ENCODE measurements at regions not wholly inside any gene's neighbourhood (a gene's known extent, or its start where the extent isn't known, plus 50 kb on each side); places are given as distances from the start of the nearest gene placed in this dataset.

DNA sequence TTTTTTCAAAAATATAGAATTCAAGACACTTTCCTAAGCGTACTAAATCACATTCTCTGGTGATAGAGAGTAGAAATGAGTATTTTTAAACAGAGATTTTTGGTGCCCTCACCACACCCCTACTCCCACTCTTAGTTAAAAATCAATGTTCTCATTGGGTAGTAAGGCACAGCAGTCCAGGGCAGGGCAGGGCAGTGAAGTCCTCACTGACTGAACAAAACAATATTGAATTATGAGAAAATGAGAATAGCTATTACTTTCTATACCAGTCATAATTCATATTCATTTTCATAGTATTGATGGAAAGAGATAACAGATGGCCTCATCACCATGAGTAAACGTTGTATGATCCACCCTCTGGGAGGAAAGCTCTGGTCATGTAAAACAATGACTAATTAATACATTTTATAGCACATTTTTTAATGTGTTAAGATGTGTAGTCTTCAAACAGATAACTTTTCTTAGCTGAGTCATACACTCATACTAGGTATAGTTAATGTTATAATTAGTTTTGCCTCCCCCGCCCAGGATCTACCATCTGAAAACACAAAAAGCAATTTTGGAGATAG is 686.1 kb downstream of the KCNJ3 start:
- Mint-ChIP-seq H3K9me3 (ENCODE audit: unreplicated experiment) (no peaks in the 10 kb centered on the region), H3K36me3 (ENCODE audit: unreplicated experiment) (no peaks in the 10 kb centered on the region), H3K4me1 (ENCODE audit: low read depth, unreplicated experiment) (peaks cover under 1% of the 10 kb centered on the region), H3K27ac (ENCODE audit: unreplicated experiment) (no peak overlapping the region), H3K4me3 (ENCODE audit: unreplicated experiment) (no peak overlapping the region), H3K27me3 (ENCODE audit: unreplicated experiment) (no peaks in the 10 kb centered on the region)
- no peak for DNase-seq
- no peak for TF ChIP-seq CTCF (IDR thresholded peaks at IDR 0.05; ENCODE audit: partially characterized antibody, unreplicated experiment)

DNA sequence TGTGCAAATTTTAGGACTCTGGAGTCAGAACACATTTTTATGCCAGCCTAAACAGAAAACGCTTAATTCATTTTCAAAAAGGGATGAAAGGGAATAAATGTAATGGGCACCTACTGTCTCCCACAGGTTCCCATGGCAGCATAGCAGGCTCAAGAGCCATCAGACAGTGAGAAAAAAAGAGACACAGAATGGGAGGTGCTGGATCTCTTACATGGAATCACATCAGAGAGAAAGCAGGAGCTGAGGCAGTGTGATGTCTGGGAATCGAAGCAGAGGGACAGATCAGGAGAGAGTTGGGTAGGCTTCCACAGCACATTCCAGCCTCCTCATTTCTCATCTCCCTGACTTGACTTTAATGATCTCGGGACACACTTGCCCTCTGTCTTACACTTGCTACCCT is 684.3 kb downstream of the KCNJ3 start:
- H3K27ac Mint-ChIP-seq (ENCODE audit: unreplicated experiment) = no peak overlapping the region
- no peaks in the 10 kb centered on the region for H3K9me3 Mint-ChIP-seq (ENCODE audit: unreplicated experiment)
- H3K4me1 Mint-ChIP-seq (ENCODE audit: low read depth, unreplicated experiment) = peaks cover 11% of the 10 kb centered on the region
- DNase-seq = no peak
- H3K36me3 Mint-ChIP-seq (ENCODE audit: unreplicated experiment) = no peaks in the 10 kb centered on the region
- no peaks in the 10 kb centered on the region for H3K27me3 Mint-ChIP-seq (ENCODE audit: unreplicated experiment)
- no peak for TF ChIP-seq CTCF (IDR thresholded peaks at IDR 0.05; ENCODE audit: partially characterized antibody, unreplicated experiment)
- H3K4me3 Mint-ChIP-seq (ENCODE audit: unreplicated experiment) = no peak overlapping the region

DNA sequence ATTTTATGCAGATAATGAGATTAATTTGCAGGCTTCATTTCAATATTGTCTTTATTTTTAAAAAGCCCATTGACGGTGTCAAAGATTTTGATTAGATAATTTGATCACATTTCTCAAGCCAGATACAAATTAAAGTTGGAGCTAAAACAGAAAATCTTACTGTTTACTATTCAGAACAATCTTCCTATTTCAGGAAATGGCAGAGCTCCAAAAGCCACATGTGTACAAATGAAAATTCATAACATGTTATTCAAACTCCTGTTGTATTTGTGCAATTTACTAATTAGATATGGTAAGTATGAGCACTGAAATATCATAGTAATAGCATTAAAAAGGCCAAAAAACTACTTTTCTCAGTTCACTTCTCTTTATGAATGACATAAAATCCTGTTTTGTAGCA is 682.9 kb downstream of the KCNJ3 start:
- DNase-seq = no peak
- no peak overlapping the region for H3K4me3 Mint-ChIP-seq (ENCODE audit: unreplicated experiment)
- no peaks in the 10 kb centered on the region for H3K9me3 Mint-ChIP-seq (ENCODE audit: unreplicated experiment)
- H3K27ac Mint-ChIP-seq (ENCODE audit: unreplicated experiment) = no peak overlapping the region
- no peaks in the 10 kb centered on the region for H3K27me3 Mint-ChIP-seq (ENCODE audit: unreplicated experiment)
- no peak for TF ChIP-seq CTCF (IDR thresholded peaks at IDR 0.05; ENCODE audit: partially characterized antibody, unreplicated experiment)
- no peaks in the 10 kb centered on the region for H3K36me3 Mint-ChIP-seq (ENCODE audit: unreplicated experiment)
- H3K4me1 Mint-ChIP-seq (ENCODE audit: low read depth, unreplicated experiment) = peaks cover 13% of the 10 kb centered on the region

GRCh38 chr2:155379494-155379893 is 681.0 kb downstream of the KCNJ3 start:
- no peak for TF ChIP-seq CTCF (IDR thresholded peaks at IDR 0.05; ENCODE audit: partially characterized antibody, unreplicated experiment)
- peaks cover 13% of the 10 kb centered on the region for H3K4me1 Mint-ChIP-seq (ENCODE audit: low read depth, unreplicated experiment)
- H3K9me3 Mint-ChIP-seq (ENCODE audit: unreplicated experiment) = no peaks in the 10 kb centered on the region
- no peaks in the 10 kb centered on the region for H3K27me3 Mint-ChIP-seq (ENCODE audit: unreplicated experiment)
- no peaks in the 10 kb centered on the region for H3K36me3 Mint-ChIP-seq (ENCODE audit: unreplicated experiment)
- no peak overlapping the region for H3K27ac Mint-ChIP-seq (ENCODE audit: unreplicated experiment)
- DNase-seq = no peak
- H3K4me3 Mint-ChIP-seq (ENCODE audit: unreplicated experiment) = no peak overlapping the region

DNA sequence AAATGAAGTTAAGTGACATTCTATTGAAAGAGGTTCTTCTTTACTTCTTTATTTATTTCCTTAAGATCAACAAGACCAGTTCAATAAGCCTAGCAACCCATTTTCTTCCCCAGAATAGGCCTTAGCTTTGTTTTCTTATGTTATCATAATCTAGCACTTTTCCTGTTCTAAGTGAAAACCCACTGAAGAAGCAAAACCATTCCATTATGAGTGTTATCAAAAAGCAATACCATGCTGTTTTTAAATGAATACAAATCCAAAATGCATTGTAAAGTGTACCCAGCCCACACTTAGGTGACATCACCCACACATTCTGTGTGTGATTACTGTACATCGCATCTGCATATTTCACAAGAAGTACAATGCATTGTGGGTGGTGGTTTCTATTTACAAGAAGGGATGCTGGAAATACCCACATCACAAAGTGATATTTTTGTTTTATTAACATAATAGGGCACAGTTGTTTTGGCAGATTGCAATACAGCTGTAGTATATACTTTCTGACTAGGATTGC is 679.5 kb downstream of the KCNJ3 start:
- H3K27ac Mint-ChIP-seq (ENCODE audit: unreplicated experiment) = peak overlapping the region; percentile 45
- H3K9me3 Mint-ChIP-seq (ENCODE audit: unreplicated experiment) = no peaks in the 10 kb centered on the region
- no peak overlapping the region for H3K4me3 Mint-ChIP-seq (ENCODE audit: unreplicated experiment)
- no peak for DNase-seq
- no peaks in the 10 kb centered on the region for H3K27me3 Mint-ChIP-seq (ENCODE audit: unreplicated experiment)
- no peaks in the 10 kb centered on the region for H3K36me3 Mint-ChIP-seq (ENCODE audit: unreplicated experiment)
- no peak for TF ChIP-seq CTCF (IDR thresholded peaks at IDR 0.05; ENCODE audit: partially characterized antibody, unreplicated experiment)
- H3K4me1 Mint-ChIP-seq (ENCODE audit: low read depth, unreplicated experiment) = peaks cover 15% of the 10 kb centered on the region

All from glutamatergic neuron (in vitro differentiated cells).